ENCODE measurements at regions not wholly inside any gene's neighbourhood (a gene's known extent, or its start where the extent isn't known, plus 50 kb on each side); places are given as distances from the start of the nearest gene placed in this dataset.

GRCh38 chr16:72256398-72257066 lies 84.6 kb upstream of the PMFBP1 start:
- no peak for DNase-seq

- DNase-seq, result no peak
These were observed 83.8 kb upstream of the PMFBP1 start for GRCh38 chr16:72255786-72256185.

- DNase-seq, result no peak
These were observed 75.9 kb upstream of the PMFBP1 start for GRCh38 chr16:72247821-72248253.

- DNase-seq, result no peak
These were observed 74.5 kb upstream of the PMFBP1 start for GRCh38 chr16:72246423-72246822.

GRCh38 chr16:72244853-72245252 lies 72.9 kb upstream of the PMFBP1 start:
- DNase-seq, result no peak

- no peak for DNase-seq
These were observed 71.7 kb upstream of the PMFBP1 start for GRCh38 chr16:72243621-72244020.

GRCh38 chr16:72242757-72243156 lies 70.8 kb upstream of the PMFBP1 start:
- DNase-seq, result no peak

- DNase-seq, result no peak
These were observed 70.0 kb upstream of the PMFBP1 start for GRCh38 chr16:72241930-72242329.

- DNase-seq, result no peak
These were observed 69.1 kb upstream of the PMFBP1 start for GRCh38 chr16:72241008-72241407.

- no peak for DNase-seq
These were observed 68.5 kb upstream of the PMFBP1 start for GRCh38 chr16:72240466-72240865.

- no peak for DNase-seq
These were observed 64.9 kb upstream of the PMFBP1 start for GRCh38 chr16:72236866-72237265.

GRCh38 chr16:72234387-72234786 lies 62.4 kb upstream of the PMFBP1 start:
- DNase-seq, result no peak

- DNase-seq, result no peak
These were observed 56.1 kb upstream of the PMFBP1 start for GRCh38 chr16:72228014-72228413.

GRCh38 chr16:72226136-72226535 lies 54.2 kb upstream of the PMFBP1 start:
- no peak for DNase-seq

- DNase-seq, result no peak
These were observed 52.4 kb upstream of the PMFBP1 start for GRCh38 chr16:72224260-72224768.

GRCh38 chr16:72222503-72222902 lies 50.5 kb upstream of the PMFBP1 start:
- DNase-seq, result no peak
